AG09309 (cell line): ENCODE measurements at regions not wholly inside any gene's neighbourhood (a gene's known extent, or its start where the extent isn't known, plus 50 kb on each side); places are given as distances from the start of the nearest gene placed in this dataset.

ENCODE experiments used
- DNase-seq: peaks from one replicate; pipeline ENCODE4 v3.0.0-alpha.2; 2010; ENCODE audit warnings: low read depth
- H3K4me3 ChIP-seq: 2 replicates; pipeline ENCODE4 v1.5.1; 2011; ENCODE audit warnings: mild to moderate bottlenecking, low read depth, low read length, moderate library complexity; ENCODE audit not compliant: control insufficient read depth
- CTCF ChIP-seq: IDR thresholded peaks from 2 replicates; pipeline ENCODE4 v1.5.1; 2011; ENCODE audit warnings: mild to moderate bottlenecking, low read depth, low read length, inconsistent platforms; ENCODE audit not compliant: insufficient read depth, control insufficient read depth; ENCODE audit errors: missing control alignments

GRCh38 chr2:238701341-238702206, 146.3 kb upstream of the TWIST2 start:
- H3K4me3 ChIP-seq, result no peak overlapping the region
- no peak for DNase-seq
- no peak for TF ChIP-seq CTCF

GRCh38 chr2:238702276-238703052, 145.4 kb upstream of the TWIST2 start:
- H3K4me3 ChIP-seq, result no peak overlapping the region
- DNase-seq, result no peak
- no peak for TF ChIP-seq CTCF

GRCh38 chr2:238703053-238703415, 144.9 kb upstream of the TWIST2 start:
- H3K4me3 ChIP-seq, result no peak overlapping the region
- DNase-seq, result no peak
- TF ChIP-seq CTCF, result no peak

GRCh38 chr2:238703436-238703835, 144.4 kb upstream of the TWIST2 start:
- TF ChIP-seq CTCF, result no peak
- no peak for DNase-seq
- no peak overlapping the region for H3K4me3 ChIP-seq

- no peak for TF ChIP-seq CTCF
- DNase-seq, result no peak
- H3K4me3 ChIP-seq, result no peak overlapping the region
These were observed 143.2 kb upstream of the TWIST2 start for GRCh38 chr2:238704471-238705225.

- no peak for TF ChIP-seq CTCF
- DNase-seq, result no peak
- no peak overlapping the region for H3K4me3 ChIP-seq
These were observed 141.7 kb upstream of the TWIST2 start for GRCh38 chr2:238706163-238706562.
